ENCODE measurements at regions not wholly inside any gene's neighbourhood (a gene's known extent, or its start where the extent isn't known, plus 50 kb on each side); places are given as distances from the start of the nearest gene placed in this dataset.

DNA sequence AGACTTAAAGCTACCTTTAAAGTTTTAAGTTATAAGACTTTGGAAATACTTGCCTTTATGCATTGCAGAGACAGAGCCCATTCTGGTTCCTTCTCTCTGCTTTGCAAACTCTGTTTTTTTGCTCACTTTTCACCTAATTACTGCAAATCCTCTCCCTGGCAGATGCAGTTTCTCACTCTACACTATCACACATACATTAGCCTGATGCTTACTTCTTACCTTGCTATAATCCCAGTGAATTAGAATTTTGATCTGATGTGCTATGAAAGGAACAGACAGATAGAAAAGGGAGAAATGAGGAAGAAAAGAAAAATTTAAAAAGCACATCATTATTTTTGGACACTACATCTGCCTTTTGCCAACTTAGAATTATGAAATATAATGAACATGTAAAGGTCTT lies 489.5 kb upstream of the EDIL3 start:
- TF ChIP-seq EP300 (IDR thresholded peaks at IDR 0.05) (no peak), CTCF (IDR thresholded peaks at IDR 0.05) (no peak), POLR2AphosphoS5 (IDR thresholded peaks at IDR 0.05) (no peak), POLR2A (IDR thresholded peaks at IDR 0.05) (no peak)

All from sigmoid colon (tissue), 4 donors.